PC-9 (cell line): ENCODE measurements at regions not wholly inside any gene's neighbourhood (a gene's known extent, or its start where the extent isn't known, plus 50 kb on each side); places are given as distances from the start of the nearest gene placed in this dataset.
"Not testable (repeated sequence)": the region's sequence is repeated elsewhere in the genome, so short reads cannot be mapped to it uniquely, and the experiment has no call there.

Experiments used
- CTCF ChIP-seq: fragments of 200-600 bp; sonication (generic); conservative IDR thresholded peaks from 2 replicates; pipeline ENCODE4 v1.6.1; 2017; ENCODE audit warnings: mixed run types, antibody characterized with exemption, mild to moderate bottlenecking, moderate library complexity
- EZH2 ChIP-seq: fragments of 200-600 bp; sonication (generic); IDR thresholded peaks from 2 replicates; pipeline ENCODE4 v1.8.0; 2017; ENCODE audit warnings: antibody characterized with exemption, low read depth

GRCh38 chr14:44835928-44836327 lies 125.8 kb downstream of the KLHL28 start:
- not testable (repeated sequence) for TF ChIP-seq CTCF, EZH2
